GM12865 (cell line): ENCODE measurements at regions not wholly inside any gene's neighbourhood (a gene's known extent, or its start where the extent isn't known, plus 50 kb on each side); places are given as distances from the start of the nearest gene placed in this dataset.

ENCODE experiments used
- DNase-seq: peaks from one replicate; pipeline ENCODE4 v3.0.0; 2010; ENCODE audit warnings: low read depth
- H3K4me3 ChIP-seq: 2 replicates; pipeline ENCODE4 v1.5.1; 2011; ENCODE audit warnings: mild to moderate bottlenecking, low read depth, low read length, control low read depth
- CTCF ChIP-seq: IDR thresholded peaks from 2 replicates; pipeline ENCODE4 v1.5.1; 2011; ENCODE audit warnings: low read length, control low read depth, low read depth, inconsistent platforms; ENCODE audit not compliant: insufficient read depth; ENCODE audit errors: missing control alignments

GRCh38 chr4:41318839-41319530, 62.3 kb downstream of the UCHL1 start:
- no peak for TF ChIP-seq CTCF
- no peak for DNase-seq
- H3K4me3 ChIP-seq: no peak overlapping the region

DNA sequence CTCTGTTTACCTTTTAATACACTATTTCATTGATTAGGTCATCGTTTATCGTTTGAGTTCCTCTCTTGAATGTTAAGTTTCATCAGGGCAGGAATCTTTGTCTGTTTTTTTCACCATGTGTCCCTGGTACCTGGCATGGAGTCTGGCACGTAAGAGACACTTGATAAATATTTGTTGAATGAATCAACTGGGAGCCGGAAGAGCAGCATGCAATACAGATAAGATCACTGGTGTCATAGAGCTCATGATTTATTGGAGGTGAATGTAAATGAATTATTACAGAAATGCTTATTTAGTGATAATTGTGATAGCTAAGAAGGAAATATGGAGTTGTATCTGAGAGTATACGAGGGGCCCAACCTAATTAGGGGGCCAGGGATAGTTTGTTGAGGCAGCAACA, 62.8 kb downstream of the UCHL1 start:
- no peak for DNase-seq
- no peak overlapping the region for H3K4me3 ChIP-seq
- TF ChIP-seq CTCF: no peak

GRCh38 chr4:41320278-41320677, 63.5 kb downstream of the UCHL1 start:
- no peak for TF ChIP-seq CTCF
- DNase-seq: no peak
- H3K4me3 ChIP-seq: no peak overlapping the region

DNA sequence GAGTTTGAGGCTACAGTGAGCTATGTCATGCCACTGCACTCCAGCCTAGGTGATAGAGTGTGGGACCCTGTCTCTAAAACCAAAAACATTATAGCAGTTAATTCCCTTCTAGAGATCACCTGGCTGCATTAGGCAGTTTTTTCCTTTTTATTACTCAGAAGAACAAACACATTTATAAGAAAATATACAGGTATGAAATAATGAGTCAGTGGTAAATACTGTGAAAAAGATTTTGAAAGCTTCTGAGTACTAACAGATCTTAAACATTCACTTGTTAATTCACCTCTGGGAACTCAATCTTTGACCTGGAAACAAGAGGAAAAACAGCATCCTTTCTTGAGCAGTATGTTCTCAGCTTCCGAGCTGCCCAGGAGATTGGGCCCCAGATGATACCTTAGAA, 64.1 kb downstream of the UCHL1 start:
- H3K4me3 ChIP-seq: no peak overlapping the region
- DNase-seq: no peak
- no peak for TF ChIP-seq CTCF

DNA sequence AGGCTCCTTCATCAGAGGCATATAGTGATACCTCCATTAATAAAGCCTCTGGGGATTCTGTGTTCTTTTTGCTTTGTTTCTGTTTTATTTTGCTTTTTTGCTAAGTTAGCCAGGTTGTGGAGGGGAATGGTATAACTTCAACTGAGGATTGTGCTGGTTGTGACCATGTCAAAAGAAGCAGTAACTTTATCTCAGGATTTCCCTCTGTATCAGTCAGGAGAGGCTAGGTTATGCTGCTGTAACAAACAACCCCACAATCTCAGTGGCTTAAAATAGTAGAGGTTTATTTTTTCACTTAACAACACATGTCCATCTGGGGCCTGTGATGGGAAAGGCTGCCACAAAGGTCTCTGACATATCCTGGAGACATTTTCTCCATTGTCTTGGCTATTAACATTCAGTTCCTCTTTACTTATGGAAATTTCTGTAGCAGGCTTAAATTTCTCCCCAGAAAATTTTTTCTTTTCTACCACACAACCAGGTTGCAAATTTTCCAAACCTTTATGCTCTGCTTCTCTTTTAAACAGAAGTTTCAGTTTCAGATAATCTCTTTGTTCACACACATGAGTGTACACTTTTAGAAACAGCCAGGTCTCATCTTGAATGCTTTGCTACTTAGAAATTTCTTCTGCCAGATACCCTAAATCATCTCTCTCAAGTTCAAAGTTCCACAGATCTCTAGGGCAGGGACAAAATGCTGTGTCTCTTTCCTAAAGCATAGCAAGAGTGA, 64.7 kb downstream of the UCHL1 start:
- no peak for TF ChIP-seq CTCF
- DNase-seq: no peak
- no peak overlapping the region for H3K4me3 ChIP-seq

DNA sequence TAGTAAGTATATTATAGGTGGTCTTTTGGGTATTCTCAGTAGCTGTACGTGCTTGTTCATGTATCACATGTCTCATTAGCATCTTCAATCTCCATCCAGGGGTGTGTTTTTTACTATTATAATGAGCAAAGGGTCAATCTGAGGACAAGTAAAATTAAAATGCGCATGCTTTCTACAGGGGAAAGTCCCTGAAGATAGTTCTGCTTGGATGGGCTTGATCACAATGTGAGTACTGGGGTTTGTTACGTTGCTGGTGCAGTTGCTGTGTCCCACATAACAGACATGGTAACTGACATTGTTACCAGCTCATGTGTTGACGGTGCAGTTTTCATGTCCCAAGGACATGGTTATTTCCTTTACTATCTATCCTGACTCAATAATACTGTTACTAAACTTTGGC, 65.9 kb downstream of the UCHL1 start:
- TF ChIP-seq CTCF: no peak
- no peak overlapping the region for H3K4me3 ChIP-seq
- DNase-seq: peak; percentile 2

GRCh38 chr4:41323179-41323578, 66.5 kb downstream of the UCHL1 start:
- no peak for TF ChIP-seq CTCF
- no peak for DNase-seq
- no peak overlapping the region for H3K4me3 ChIP-seq
